K562 (cell line): ENCODE measurements at regions not wholly inside any gene's neighbourhood (a gene's known extent, or its start where the extent isn't known, plus 50 kb on each side); places are given as distances from the start of the nearest gene placed in this dataset.

Source experiments
- ATAC-seq: fragments of 200-7000 bp; cut with Tn5 transposase; 3 replicates; pipeline ENCODE4 v1.9.1; 2020; ENCODE audit warnings: moderate library complexity
- BruUV-seq: library from RNA; stranded (reverse); fragments of 400-500 nt; replicated peaks from 2 replicates; lab custom pipeline; 2021; lab: Mats Ljungman, UMichigan
- CTCF ChIA-PET: fragments of 300-600 bp; formaldehyde crosslinking; extraction: SDS; loops from one replicate; lab custom pipeline; 2021; ENCODE audit warnings: low intra/inter-chr PET ratio; lab: Yijun Ruan, JAX
- POLR2A ChIA-PET: fragments of 300-600, 350-650 bp; sonication (Branson Sonifier 250); formaldehyde crosslinking; extraction: SDS; loops from one replicate; lab custom pipeline; 2021; ENCODE audit warnings: antibody characterized with exemption, inconsistent platforms; lab: Yijun Ruan, JAX
- DNase-seq, 4 experiments: peaks; one replicate each; pipeline versions ENCODE4 v3.0.0 to v3.0.0-alpha.2; 2011 to 2018; ENCODE audit warnings: low spot score in 3 of 4, mixed read lengths in 3 of 4; ENCODE audit errors: extremely low read depth in 1 of 4
- FAIRE-seq: peaks from 2 replicates; lab custom pipeline; 2011; peaks lifted over from hg19 to GRCh38; lab: Jason Lieb, UNC
- H2AFZ ChIP-seq: 2 replicates; pipeline ENCODE4 v1.6.0; 2011; ENCODE audit warnings: low read depth, low read length, control low read depth, inconsistent platforms
- H3K27ac ChIP-seq: fragments of 200-600 bp; 3 replicates; pipeline ENCODE4 v1.8.0; 2011; ENCODE audit warnings: low read depth, mild to moderate bottlenecking, control low read depth, inconsistent platforms, low read length, moderate library complexity, mixed read lengths; ENCODE audit errors: extremely low read depth
- H3K27me3 ChIP-seq, 2 experiments: fragments of 300-600 bp in 1 of 2; 2 replicates in 1 of 2; 3 replicates in 1 of 2; pipeline versions ENCODE4 v1.6.0 to v1.8.0; 2011; ENCODE audit warnings: inconsistent platforms in 2 of 2, low read length in 2 of 2, mild to moderate bottlenecking in 1 of 2, mixed read lengths in 1 of 2, moderate library complexity in 1 of 2; ENCODE audit not compliant: control insufficient read depth in 2 of 2, insufficient read depth in 2 of 2
- H3K36me3 ChIP-seq: fragments of 300-600 bp; 3 replicates; pipeline ENCODE4 v1.8.0; 2011; ENCODE audit warnings: mild to moderate bottlenecking, low read length, inconsistent platforms; ENCODE audit not compliant: control insufficient read depth, insufficient read depth
- H3K4me1 ChIP-seq, 2 experiments: fragments of 200-600 bp in 1 of 2; replicated peaks in 1 of 2; 2 replicates in 1 of 2; 3 replicates in 1 of 2; pipeline versions ENCODE4 v1.5.1 to v1.8.0; 2011; ENCODE audit warnings: inconsistent platforms in 2 of 2, low read length in 2 of 2, mild to moderate bottlenecking in 1 of 2, mixed read lengths in 1 of 2, moderate library complexity in 1 of 2; ENCODE audit not compliant: control insufficient read depth in 2 of 2, insufficient read depth in 2 of 2
- H3K4me2 ChIP-seq: 2 replicates; pipeline ENCODE4 v1.6.1; 2011; ENCODE audit warnings: low read length, control low read depth, inconsistent platforms, mixed read lengths; ENCODE audit not compliant: insufficient read depth
- H3K4me3 ChIP-seq: fragments of 200-600 bp; sonication (generic), shearing (Covaris generic); 2 replicates; pipeline ENCODE4 v1.5.1; 2016; ENCODE audit warnings: control low read depth, inconsistent platforms
- H3K79me2 ChIP-seq: fragments of 200-600 bp; 3 replicates; pipeline ENCODE4 v1.8.0; 2011; ENCODE audit warnings: low read length, inconsistent platforms; ENCODE audit not compliant: control insufficient read depth, insufficient read depth
- H3K9ac ChIP-seq, 2 experiments: 2 replicates each; pipeline versions ENCODE4 v1.6.0 to v1.6.1; 2011; ENCODE audit warnings: low read depth in 2 of 2, low read length in 2 of 2, control low read depth in 1 of 2, inconsistent platforms in 1 of 2, mild to moderate bottlenecking in 1 of 2, mixed read lengths in 1 of 2; ENCODE audit not compliant: insufficient read depth in 1 of 2
- H3K9me1 ChIP-seq: one replicate; pipeline ENCODE4 v1.6.0; 2011; ENCODE audit warnings: inconsistent platforms, mild to moderate bottlenecking, low read length, moderate library complexity; ENCODE audit not compliant: control insufficient read depth, insufficient read depth
- H3K9me3 ChIP-seq: replicated peaks from 2 replicates; pipeline ENCODE4 v1.5.1; 2011; ENCODE audit warnings: low read depth, low read length, inconsistent platforms; ENCODE audit not compliant: control insufficient read depth, insufficient read depth
- H4K20me1 ChIP-seq: replicated peaks from 2 replicates; pipeline ENCODE4 v1.6.1; 2011; ENCODE audit warnings: low read length, inconsistent platforms, mixed read lengths; ENCODE audit not compliant: control insufficient read depth, insufficient read depth
- ARID2 ChIP-seq: fragments of 450-650 bp; IDR thresholded peaks from 2 replicates; pipeline ENCODE4 v1.6.1; 2017; ENCODE audit warnings: antibody characterized with exemption, mild to moderate bottlenecking
- ATF3 ChIP-seq, 2 experiments: fragments of 450-650 bp in 1 of 2; sonication (generic) in 1 of 2; formaldehyde crosslinking in 1 of 2; IDR thresholded peaks in 1 of 2; conservative IDR thresholded peaks in 1 of 2; 2 replicates each; pipeline versions ENCODE4 v1.6.1 to v1.8.1; 2016 to 2023; ENCODE audit warnings: mild to moderate bottlenecking in 2 of 2, moderate library complexity in 2 of 2, inconsistent platforms in 1 of 2, missing genetic modification reagents in 1 of 2
- E2F5 ChIP-seq: sonication (generic); formaldehyde crosslinking; IDR thresholded peaks from 2 replicates; pipeline ENCODE4 v1.8.0; 2022; ENCODE audit warnings: mild to moderate bottlenecking, missing genetic modification reagents
- HES1 ChIP-seq: fragments of 450-650 bp; IDR thresholded peaks from 2 replicates; pipeline ENCODE4 v1.6.1; 2016; ENCODE audit warnings: low read depth, mild to moderate bottlenecking, moderate library complexity
- HMBOX1 ChIP-seq: sonication (generic); IDR thresholded peaks from 2 replicates; pipeline ENCODE4 v1.6.1; 2016
- MLX ChIP-seq, 2 experiments: fragments of 450-650 bp in 1 of 2; sonication (generic) in 1 of 2; formaldehyde crosslinking; conservative IDR thresholded peaks; 2 replicates each; pipeline versions ENCODE4 v1.4.0 to v1.8.1; 2020 to 2022; ENCODE audit warnings: mild to moderate bottlenecking in 1 of 2, missing genetic modification reagents in 1 of 2
- SMARCB1 ChIP-seq: IDR thresholded peaks from 2 replicates; pipeline ENCODE4 v1.6.1; 2011; ENCODE audit warnings: improper control_type of control experiment, low read depth; ENCODE audit not compliant: insufficient read length
- ZFP30 ChIP-seq: fragments of 250-450 bp; sonication (Bioruptor Pico); IDR thresholded peaks from 2 replicates; pipeline ENCODE4 v1.8.0; 2022; ENCODE audit warnings: moderate library complexity, mild to moderate bottlenecking, inconsistent platforms, borderline replicate concordance
- ZNF124 ChIP-seq: sonication (generic); formaldehyde crosslinking; IDR thresholded peaks from 2 replicates; pipeline ENCODE4 v1.8.1; 2022; ENCODE audit warnings: missing genetic modification reagents
- ZNF24 ChIP-seq: fragments of 450-650 bp; IDR thresholded peaks from 2 replicates; pipeline ENCODE4 v1.6.1; 2016
- ZNF76 ChIP-seq: fragments of 250-450 bp; sonication (Bioruptor Pico); IDR thresholded peaks from 2 replicates; pipeline ENCODE4 v1.4.0; 2020; ENCODE audit warnings: mild to moderate bottlenecking, moderate library complexity, borderline replicate concordance
- WGBS: fragments of 100-300 bp; shearing (Covaris generic); methylation state at CpG from one replicate; pipeline ENCODE4 v1.1.6; 2016; ENCODE audit warnings: low coverage, mixed read lengths; ENCODE audit not compliant: insufficient coverage; ENCODE audit errors: missing lambda C conversion rate; 5-methylcytosine and 5-hydroxymethylcytosine counted together
- in situ Hi-C: fragments of 300-500 bp; cut with MboI; formaldehyde crosslinking; loops from 4 replicates; pipeline ENCODE4 v1.15.0; 2018; ENCODE audit warnings: inconsistent platforms, mixed read lengths
- intact Hi-C: fragments of 100-400 bp; cut with micrococcal nuclease; formaldehyde crosslinking; loops from 2 replicates; pipeline ENCODE4 v1.14.2; 2022
- TF ChIP-seq, protein P1 (sequence below): fragments of 450-650 bp; IDR thresholded peaks from 2 replicates; pipeline ENCODE4 v1.7.0; 2016; ENCODE audit warnings: borderline replicate concordance

GRCh38 chr2:16746833-16747232 lies 81.2 kb upstream of the CYRIA start:
- H2AFZ ChIP-seq: no peak overlapping the region
- H3K9me3 ChIP-seq: no peaks in the 10 kb centered on the region
- H3K4me1 ChIP-seq: peaks cover 13 to 31% of the 10 kb centered on the region in 2 experiments
- peak overlapping the region; percentile 31; the same call in 1 of the 2 replicates for H3K4me2 ChIP-seq
- H3K9me1 ChIP-seq: no peaks in the 10 kb centered on the region
- H3K27ac ChIP-seq: no peak overlapping the region
- ChIA-PET POLR2A (interaction anchor here (0.8 kb wide), 1 partner anchor 9 kb away, joined by 5 read pairs; no protein-coding TSS in a partner anchor), CTCF (interaction anchor here (0.7 kb wide), 1 partner anchor 24 kb away, joined by 15 read pairs; no protein-coding TSS in a partner anchor)
- no peaks in the 10 kb centered on the region for H4K20me1 ChIP-seq
- FAIRE-seq (peak; percentile 65), ATAC-seq (no peak; the same call in 2 of the 3 replicates), DNase-seq (peak; percentile 16 to 44 (median 17))
- H3K9ac ChIP-seq: no peak overlapping the region
- H3K27me3 ChIP-seq: no peaks in the 10 kb centered on the region; a peak in 1 of 5 replicates
- H3K79me2 ChIP-seq: no peaks in the 10 kb centered on the region
- H3K36me3 ChIP-seq: no peaks in the 10 kb centered on the region
- BruUV-seq: no TSS peak
- H3K4me3 ChIP-seq: no peak overlapping the region
- WGBS: 0% methylated on average over 3 of the region's 3 CpGs
- in situ Hi-C loops (no loop called here), intact Hi-C loops (no loop called here)
- TF ChIP-seq, protein P1, sequence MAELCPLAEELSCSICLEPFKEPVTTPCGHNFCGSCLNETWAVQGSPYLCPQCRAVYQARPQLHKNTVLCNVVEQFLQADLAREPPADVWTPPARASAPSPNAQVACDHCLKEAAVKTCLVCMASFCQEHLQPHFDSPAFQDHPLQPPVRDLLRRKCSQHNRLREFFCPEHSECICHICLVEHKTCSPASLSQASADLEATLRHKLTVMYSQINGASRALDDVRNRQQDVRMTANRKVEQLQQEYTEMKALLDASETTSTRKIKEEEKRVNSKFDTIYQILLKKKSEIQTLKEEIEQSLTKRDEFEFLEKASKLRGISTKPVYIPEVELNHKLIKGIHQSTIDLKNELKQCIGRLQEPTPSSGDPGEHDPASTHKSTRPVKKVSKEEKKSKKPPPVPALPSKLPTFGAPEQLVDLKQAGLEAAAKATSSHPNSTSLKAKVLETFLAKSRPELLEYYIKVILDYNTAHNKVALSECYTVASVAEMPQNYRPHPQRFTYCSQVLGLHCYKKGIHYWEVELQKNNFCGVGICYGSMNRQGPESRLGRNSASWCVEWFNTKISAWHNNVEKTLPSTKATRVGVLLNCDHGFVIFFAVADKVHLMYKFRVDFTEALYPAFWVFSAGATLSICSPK: no peak
- TF ChIP-seq HMBOX1 (peak; percentile 21; the same call in 1 of the 2 replicates), ZNF24 (no peak), ATF3 (IDR thresholded peaks at IDR 0.05) (no peak), ATF3 (CRISPR knock-in tag; conservative IDR thresholded peaks at IDR 0.05) (no peak), ZNF124 (CRISPR knock-in tag) (no peak), ZNF76 (CRISPR knock-in tag) (no peak), MLX (CRISPR knock-in tag; conservative IDR thresholded peaks at IDR 0.05) (no peak), E2F5 (CRISPR knock-in tag) (no peak), ARID2 (no peak), SMARCB1 (no peak), HES1 (no peak; the same call in 1 of the 2 replicates), ZFP30 (no peak)
